Trophoblast cell (in vitro differentiated cells and primary cell): ENCODE measurements at regions not wholly inside any gene's neighbourhood (a gene's known extent, or its start where the extent isn't known, plus 50 kb on each side); places are given as distances from the start of the nearest gene placed in this dataset.

Source experiments
- DNase-seq, 2 donors: peaks; one replicate each; pipeline ENCODE4 v3.0.0-alpha.2; 2016
- H2AFZ ChIP-seq: 2 replicates; pipeline ENCODE4 v1.6.1; 2013; ENCODE audit warnings: low read length, moderate library complexity, mild to moderate bottlenecking; ENCODE audit not compliant: insufficient read depth, poor library complexity
- H2AK5ac ChIP-seq: 2 replicates; pipeline ENCODE4 v1.6.1; 2013; ENCODE audit warnings: mild to moderate bottlenecking, low read length
- H2BK120ac ChIP-seq: 2 replicates; pipeline ENCODE4 v1.6.1; 2013; ENCODE audit warnings: low read length, mild to moderate bottlenecking, moderate library complexity; ENCODE audit not compliant: insufficient read depth, poor library complexity
- H2BK12ac ChIP-seq: 2 replicates; pipeline ENCODE4 v1.6.1; 2013; ENCODE audit warnings: mild to moderate bottlenecking, low read length, moderate library complexity
- H2BK5ac ChIP-seq: 2 replicates; pipeline ENCODE4 v1.6.1; 2013; ENCODE audit warnings: low read length, low read depth, moderate library complexity, mild to moderate bottlenecking; ENCODE audit not compliant: poor library complexity
- H3K14ac ChIP-seq: 2 replicates; pipeline ENCODE4 v1.6.1; 2013; ENCODE audit warnings: mild to moderate bottlenecking, low read length
- H3K18ac ChIP-seq: 2 replicates; pipeline ENCODE4 v1.6.1; 2013; ENCODE audit warnings: mild to moderate bottlenecking, low read length
- H3K23ac ChIP-seq: 2 replicates; pipeline ENCODE4 v1.6.1; 2013; ENCODE audit warnings: low read length
- H3K27ac ChIP-seq: 2 replicates; pipeline ENCODE4 v1.5.1; 2013; ENCODE audit warnings: low read depth, mild to moderate bottlenecking, inconsistent platforms, low read length, moderate library complexity
- H3K27me3 ChIP-seq: 2 replicates; pipeline ENCODE4 v1.6.1; 2013; ENCODE audit warnings: inconsistent platforms, mild to moderate bottlenecking, low read length, moderate library complexity; ENCODE audit not compliant: insufficient read depth
- H3K36me3 ChIP-seq, 2 experiments: 1 replicate in 1 of 2; 2 replicates in 1 of 2; pipeline ENCODE4 v1.6.1; 2013; ENCODE audit warnings: low read length in 2 of 2, mild to moderate bottlenecking in 2 of 2, moderate library complexity in 1 of 2; ENCODE audit not compliant: insufficient read depth in 2 of 2, control insufficient read depth in 1 of 2
- H3K4ac ChIP-seq: 2 replicates; pipeline ENCODE4 v1.6.1; 2013; ENCODE audit warnings: low read depth, mild to moderate bottlenecking, low read length, moderate library complexity
- H3K4me1 ChIP-seq, 2 experiments: 1 replicate in 1 of 2; 2 replicates in 1 of 2; pipeline ENCODE4 v1.6.1; 2013; ENCODE audit warnings: low read length in 2 of 2, mild to moderate bottlenecking in 2 of 2, moderate library complexity in 1 of 2; ENCODE audit not compliant: insufficient read depth in 2 of 2, control insufficient read depth in 1 of 2
- H3K4me2 ChIP-seq: 2 replicates; pipeline ENCODE4 v1.6.1; 2013; ENCODE audit warnings: inconsistent platforms, mild to moderate bottlenecking, low read length, moderate library complexity
- H3K4me3 ChIP-seq: 2 replicates; pipeline ENCODE4 v1.5.1; 2013; ENCODE audit warnings: mild to moderate bottlenecking, low read depth, low read length, inconsistent platforms
- H3K79me1 ChIP-seq: one replicate; pipeline ENCODE4 v1.6.1; 2013; ENCODE audit warnings: low read length
- H3K79me2 ChIP-seq: 2 replicates; pipeline ENCODE4 v1.6.1; 2013; ENCODE audit warnings: low read length, mild to moderate bottlenecking; ENCODE audit not compliant: control insufficient read depth, insufficient read depth, poor library complexity
- H3K9ac ChIP-seq: 2 replicates; pipeline ENCODE4 v1.6.1; 2013; ENCODE audit warnings: mild to moderate bottlenecking, low read length
- H3K9me3 ChIP-seq: 2 replicates; pipeline ENCODE4 v1.6.1; 2013; ENCODE audit warnings: low read depth, mild to moderate bottlenecking, control low read depth, inconsistent platforms, low read length; ENCODE audit not compliant: insufficient read depth
- H4K12ac ChIP-seq: 2 replicates; pipeline ENCODE4 v1.6.1; 2013; ENCODE audit warnings: low read depth, mild to moderate bottlenecking, low read length, moderate library complexity
- H4K8ac ChIP-seq: 2 replicates; pipeline ENCODE4 v1.6.1; 2013; ENCODE audit warnings: low read depth, mild to moderate bottlenecking, low read length, moderate library complexity
- H4K91ac ChIP-seq: one replicate; pipeline ENCODE4 v1.6.1; 2013; ENCODE audit warnings: low read depth, mild to moderate bottlenecking, low read length, moderate library complexity
- WGBS: extraction: QIAGEN DNeasy Blood & Tissue Kit; methylation state at CpG from one replicate; pipeline ENCODE4 v1.1.7; 2013; ENCODE audit warnings: missing lambda C conversion rate; ENCODE audit not compliant: insufficient read length, insufficient coverage; ENCODE audit errors: extremely low coverage; 5-methylcytosine and 5-hydroxymethylcytosine counted together

GRCh38 chr4:81876106-81876505 is 404.4 kb upstream of the RASGEF1B start:
- DNase-seq, result no peak
- H3K27me3 ChIP-seq, result no peaks in the 10 kb centered on the region
- no peak overlapping the region for H3K14ac ChIP-seq
- H3K18ac ChIP-seq, result no peak overlapping the region
- no peak overlapping the region for H2BK5ac ChIP-seq
- H3K4ac ChIP-seq, result no peak overlapping the region
- H2AFZ ChIP-seq, result no peak overlapping the region
- H3K4me3 ChIP-seq, result no peak overlapping the region
- no peak overlapping the region for H2BK120ac ChIP-seq
- H3K23ac ChIP-seq, result no peak overlapping the region
- no peak overlapping the region for H3K9ac ChIP-seq
- no peak overlapping the region for H2AK5ac ChIP-seq
- no peaks in the 10 kb centered on the region for H3K79me2 ChIP-seq
- no peak overlapping the region for H3K4me2 ChIP-seq
- H2BK12ac ChIP-seq, result no peak overlapping the region
- no peak overlapping the region for H4K12ac ChIP-seq
- no peaks in the 10 kb centered on the region for H3K4me1 ChIP-seq
- WGBS, result no CpG with 5 or more reads among the region's 3 CpGs
- no peak overlapping the region for H3K27ac ChIP-seq
- peaks cover 5% of the 10 kb centered on the region for H3K9me3 ChIP-seq
- H3K79me1 ChIP-seq, result no peaks in the 10 kb centered on the region
- H3K36me3 ChIP-seq, result no peaks in the 10 kb centered on the region
- H4K8ac ChIP-seq, result no peak overlapping the region
- no peak overlapping the region for H4K91ac ChIP-seq

DNA sequence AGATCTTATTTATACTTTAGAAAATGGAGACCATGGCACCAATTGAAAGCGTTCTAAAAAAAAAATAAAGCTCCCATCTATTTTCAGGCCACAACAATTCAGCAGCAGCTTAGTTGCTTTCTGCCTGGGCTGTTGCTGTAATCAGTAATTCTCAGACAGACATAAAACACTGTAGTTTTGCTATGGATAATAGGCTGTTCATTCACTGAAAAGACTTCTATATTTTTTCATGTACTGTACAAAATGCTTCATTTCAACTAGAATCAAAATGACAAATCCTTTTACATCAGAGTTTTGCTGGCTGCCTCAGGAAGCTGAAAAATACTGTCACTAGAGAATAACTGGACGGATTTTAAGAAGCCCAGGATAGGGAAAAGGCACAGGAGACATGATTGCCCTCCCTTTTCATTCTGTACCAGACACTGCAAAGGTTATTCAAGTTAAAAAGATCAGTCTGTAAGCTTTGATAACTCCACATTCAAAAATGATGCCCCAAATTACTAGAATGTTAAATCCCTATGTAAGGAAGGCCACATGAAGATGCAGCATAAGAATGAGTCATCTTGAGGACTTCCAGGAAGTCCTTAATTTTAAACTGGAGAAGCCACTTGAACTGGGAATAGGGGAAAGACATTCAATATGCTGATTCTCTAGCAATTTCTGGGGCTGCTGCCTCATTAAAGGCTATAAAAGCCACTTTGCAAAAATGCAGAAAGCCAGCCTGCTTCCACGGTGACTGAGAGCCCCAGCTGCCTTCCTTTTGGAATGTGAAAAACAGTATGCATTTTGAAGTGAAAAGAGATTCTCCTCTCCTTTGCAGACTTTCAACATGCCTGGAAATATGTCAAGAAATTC is 403.2 kb upstream of the RASGEF1B start:
- Histone ChIP-seq H4K91ac (no peak overlapping the region), H3K14ac (no peak overlapping the region), H4K12ac (no peak overlapping the region), H3K4me2 (no peak overlapping the region), H3K4ac (no peak overlapping the region), H2BK12ac (no peak overlapping the region), H2AK5ac (no peak overlapping the region), H4K8ac (no peak overlapping the region), H2BK5ac (no peak overlapping the region), H3K79me2 (no peaks in the 10 kb centered on the region), H3K4me1 (no peaks in the 10 kb centered on the region), H3K9ac (no peak overlapping the region), H2AFZ (no peak overlapping the region), H2BK120ac (no peak overlapping the region), H3K9me3 (peaks cover 10% of the 10 kb centered on the region), H3K36me3 (no peaks in the 10 kb centered on the region), H3K27me3 (no peaks in the 10 kb centered on the region), H3K79me1 (no peaks in the 10 kb centered on the region), H3K4me3 (no peak overlapping the region), H3K27ac (no peak overlapping the region), H3K18ac (no peak overlapping the region), H3K23ac (no peak overlapping the region)
- DNase-seq, result peak in 1 of 2 donors; percentile 7
- WGBS, result no CpG with 5 or more reads among the region's 3 CpGs

DNA sequence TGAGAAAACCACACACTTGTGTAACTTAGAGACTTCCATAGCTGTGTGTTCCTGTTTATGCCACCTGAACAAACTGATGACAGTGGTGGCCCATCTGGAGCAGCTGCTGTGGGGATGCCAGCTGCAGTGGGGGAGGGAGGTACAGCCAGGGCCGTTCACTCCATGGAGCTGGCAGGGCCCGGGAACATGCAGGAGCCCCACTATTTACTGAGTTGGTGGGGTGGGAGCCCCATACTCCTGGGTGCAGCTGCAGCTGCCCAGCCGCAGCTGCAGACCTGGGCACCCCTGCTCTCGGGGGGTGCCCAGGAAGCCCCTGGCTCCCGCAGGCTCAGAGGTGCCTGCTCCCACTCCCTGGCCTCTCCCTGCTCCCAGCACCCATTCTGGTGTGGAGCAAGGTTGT is 398.6 kb upstream of the RASGEF1B start:
- Histone ChIP-seq H3K9ac (no peak overlapping the region), H3K18ac (no peak overlapping the region), H3K4me3 (no peak overlapping the region), H3K27ac (no peak overlapping the region), H3K36me3 (no peaks in the 10 kb centered on the region), H2BK12ac (no peak overlapping the region), H3K4ac (no peak overlapping the region), H3K23ac (no peak overlapping the region), H2BK5ac (no peak overlapping the region), H3K4me2 (no peak overlapping the region), H4K91ac (no peak overlapping the region), H3K4me1 (no peaks in the 10 kb centered on the region), H2AK5ac (no peak overlapping the region), H3K14ac (no peak overlapping the region), H2BK120ac (no peak overlapping the region), H3K27me3 (no peaks in the 10 kb centered on the region), H4K12ac (no peak overlapping the region), H4K8ac (no peak overlapping the region), H3K79me1 (no peaks in the 10 kb centered on the region), H3K79me2 (no peaks in the 10 kb centered on the region), H2AFZ (no peak overlapping the region), H3K9me3 (peaks cover 10% of the 10 kb centered on the region)
- DNase-seq, result no peak
- WGBS, result no CpG with 5 or more reads among the region's 5 CpGs

GRCh38 chr4:81860111-81860510 is 388.4 kb upstream of the RASGEF1B start:
- no peaks in the 10 kb centered on the region for H3K4me1 ChIP-seq
- no peak overlapping the region for H3K4me2 ChIP-seq
- no peaks in the 10 kb centered on the region for H3K27me3 ChIP-seq
- no peak overlapping the region for H2AK5ac ChIP-seq
- no peak overlapping the region for H2BK120ac ChIP-seq
- no peak overlapping the region for H3K4me3 ChIP-seq
- no peaks in the 10 kb centered on the region for H3K79me1 ChIP-seq
- no peak overlapping the region for H2BK5ac ChIP-seq
- H2AFZ ChIP-seq, result no peak overlapping the region
- H4K8ac ChIP-seq, result no peak overlapping the region
- no peak overlapping the region for H4K91ac ChIP-seq
- no peak overlapping the region for H3K14ac ChIP-seq
- H3K18ac ChIP-seq, result no peak overlapping the region
- no peak overlapping the region for H3K9ac ChIP-seq
- no peak overlapping the region for H2BK12ac ChIP-seq
- no peak overlapping the region for H3K23ac ChIP-seq
- no peaks in the 10 kb centered on the region for H3K79me2 ChIP-seq
- no peaks in the 10 kb centered on the region for H3K9me3 ChIP-seq
- DNase-seq, result no peak
- no peak overlapping the region for H4K12ac ChIP-seq
- no peak overlapping the region for H3K27ac ChIP-seq
- H3K4ac ChIP-seq, result no peak overlapping the region
- no peaks in the 10 kb centered on the region for H3K36me3 ChIP-seq
